Ishikawa (cell line): ENCODE measurements at regions not wholly inside any gene's neighbourhood (a gene's known extent, or its start where the extent isn't known, plus 50 kb on each side); places are given as distances from the start of the nearest gene placed in this dataset.

Experiments
- CEBPB ChIP-seq: IDR thresholded peaks from 2 replicates; pipeline ENCODE4 v1.6.1; 2012
- EP300 ChIP-seq: IDR thresholded peaks from 2 replicates; pipeline ENCODE4 v1.6.1; 2012; ENCODE audit warnings: borderline replicate concordance
- RAD21 ChIP-seq: IDR thresholded peaks from 2 replicates; pipeline ENCODE4 v1.6.1; 2012; ENCODE audit warnings: low read depth
- YY1 ChIP-seq: IDR thresholded peaks from 2 replicates; pipeline ENCODE4 v1.6.1; 2012; ENCODE audit warnings: low read depth

- no peak for TF ChIP-seq YY1
- TF ChIP-seq EP300, result no peak
- TF ChIP-seq RAD21, result no peak
- no peak for TF ChIP-seq CEBPB
These were observed 896.6 kb downstream of the TLE1 start for GRCh38 chr9:80792726-80793125.
